NCI-H1694 (cell line): ENCODE measurements at regions not wholly inside any gene's neighbourhood (a gene's known extent, or its start where the extent isn't known, plus 50 kb on each side); places are given as distances from the start of the nearest gene placed in this dataset.

ENCODE experiments used
- DNase-seq: peaks from one replicate; lab custom pipeline; 2025; lab: John Stamatoyannopoulos, UW

DNA sequence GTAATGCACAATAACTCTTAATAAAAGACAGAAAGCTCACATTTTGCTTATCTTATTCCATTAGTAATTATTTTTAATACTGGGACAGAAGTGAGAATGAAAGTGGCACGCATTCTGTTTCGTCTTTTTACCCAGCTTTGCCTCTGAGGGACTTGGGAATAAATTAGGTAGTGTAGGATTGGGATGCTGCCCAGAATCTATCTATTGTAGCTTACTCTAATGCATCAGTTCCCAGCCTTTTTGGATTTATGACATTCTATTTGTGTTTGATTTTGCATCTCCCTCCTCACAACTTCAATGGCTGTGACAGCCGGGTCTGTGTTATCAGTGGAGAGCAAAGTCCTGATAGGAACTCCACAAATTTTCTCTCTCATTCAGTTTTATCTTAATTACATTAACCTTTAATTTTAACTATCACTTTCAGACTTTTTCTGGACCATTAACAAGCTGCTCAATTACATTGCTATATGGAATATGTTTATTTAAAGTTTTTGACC is 62.9 kb upstream of the TULP4 start:
- DNase-seq: no peak

DNA sequence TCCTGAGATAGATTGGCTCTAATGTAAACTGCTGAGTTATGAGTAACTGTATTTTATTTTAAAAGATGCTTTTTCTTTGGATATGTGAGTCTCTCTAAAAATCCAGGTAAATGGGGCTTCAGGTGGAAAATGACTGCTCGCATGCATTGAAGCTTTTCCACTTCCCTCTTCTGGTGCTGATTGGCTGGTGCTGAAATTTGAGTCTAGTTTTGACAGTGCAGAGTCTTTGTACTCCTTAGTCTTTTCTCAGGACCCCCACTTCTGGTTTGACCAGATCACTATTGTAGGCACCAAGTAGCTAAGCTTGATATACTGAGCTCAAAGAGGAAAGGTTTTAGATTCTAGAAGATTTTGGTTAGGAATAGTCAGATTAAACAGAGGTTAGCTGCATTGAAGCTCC is 60.7 kb upstream of the TULP4 start:
- no peak for DNase-seq

DNA sequence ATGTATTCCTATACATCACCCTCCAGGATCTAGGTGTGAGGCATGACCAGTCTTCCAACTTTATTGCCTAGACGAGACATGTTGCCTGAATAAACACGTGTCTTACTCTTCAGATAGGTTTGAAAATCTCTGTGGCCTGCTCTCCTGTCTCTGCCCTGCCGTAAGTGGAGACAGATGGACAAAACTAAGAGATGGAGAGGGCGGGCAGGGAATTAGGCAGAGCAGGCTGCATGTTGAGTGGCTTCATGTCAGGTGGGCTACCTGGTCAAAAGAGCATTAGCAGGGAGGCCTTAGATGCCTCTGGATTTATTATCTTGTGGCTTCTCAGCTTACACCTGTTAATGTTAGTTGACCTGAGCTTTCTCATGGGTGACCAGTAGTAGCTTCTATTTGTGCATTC is 59.0 kb upstream of the TULP4 start:
- no peak for DNase-seq

GRCh38 chr6:158255275-158255988 is 56.8 kb upstream of the TULP4 start:
- no peak for DNase-seq

DNA sequence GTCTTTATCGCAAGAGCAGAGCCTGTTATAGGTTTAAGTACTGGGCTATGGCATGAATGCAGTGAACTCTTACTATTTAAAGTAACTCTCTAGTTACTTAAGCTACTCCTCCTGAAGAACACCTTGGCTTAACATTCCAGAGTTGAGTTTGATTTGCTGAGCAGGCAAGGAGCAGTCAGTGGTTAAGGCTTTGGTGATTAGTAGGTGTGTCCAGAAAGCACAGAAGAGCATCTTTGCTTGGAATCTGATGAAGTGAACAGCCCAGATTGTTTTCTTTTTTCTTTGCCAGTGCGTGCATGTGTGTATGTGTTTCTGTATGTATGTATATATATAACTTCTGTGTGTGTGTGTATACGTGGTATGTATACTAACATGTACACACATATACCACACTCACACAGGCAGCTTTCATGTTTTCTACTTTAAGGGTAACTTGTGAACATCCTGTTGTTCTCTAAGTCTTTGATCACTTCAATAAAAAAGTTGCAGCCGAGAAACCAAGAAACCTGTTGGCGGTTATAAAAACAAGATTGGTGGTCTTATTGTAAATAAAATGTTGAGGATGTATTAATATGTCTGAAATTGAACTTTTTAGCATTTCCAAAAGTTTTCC is 56.2 kb upstream of the TULP4 start:
- DNase-seq: no peak

DNA sequence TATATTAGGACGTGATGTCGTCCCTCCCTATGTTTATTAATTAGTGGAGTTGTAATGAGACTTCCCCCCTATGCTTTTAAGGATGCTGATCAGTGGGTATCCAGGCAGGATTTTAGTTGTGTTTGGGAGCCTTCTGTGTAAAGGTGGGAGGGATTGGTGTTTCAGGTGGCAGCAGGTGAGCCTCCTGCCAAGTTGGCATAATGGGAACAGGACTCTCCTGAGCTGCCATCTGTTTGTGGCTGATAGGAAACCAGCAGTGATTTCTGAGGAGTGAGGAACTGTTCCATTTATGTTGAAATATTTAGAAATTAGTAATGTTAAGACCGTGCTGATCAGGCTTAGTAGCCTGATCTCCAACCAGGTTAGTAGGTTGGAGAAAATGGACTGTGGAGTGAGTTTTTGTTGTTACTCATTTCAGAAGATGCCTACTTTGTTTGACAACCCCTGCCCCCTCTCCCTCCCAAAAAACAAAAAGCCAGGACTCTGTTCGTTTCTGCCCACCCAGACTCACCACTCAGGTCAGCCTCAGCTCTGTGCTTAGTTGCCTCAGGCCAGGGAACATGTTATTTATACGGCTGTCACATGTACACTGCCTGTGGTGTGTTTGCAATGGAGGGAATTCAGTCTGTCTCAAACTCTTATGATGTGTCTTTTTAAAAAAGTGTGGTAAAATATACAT is 55.4 kb upstream of the TULP4 start:
- DNase-seq: peak; percentile 28

GRCh38 chr6:158257425-158257759 is 54.9 kb upstream of the TULP4 start:
- no peak for DNase-seq

GRCh38 chr6:158257781-158258180 is 54.5 kb upstream of the TULP4 start:
- DNase-seq: no peak

DNA sequence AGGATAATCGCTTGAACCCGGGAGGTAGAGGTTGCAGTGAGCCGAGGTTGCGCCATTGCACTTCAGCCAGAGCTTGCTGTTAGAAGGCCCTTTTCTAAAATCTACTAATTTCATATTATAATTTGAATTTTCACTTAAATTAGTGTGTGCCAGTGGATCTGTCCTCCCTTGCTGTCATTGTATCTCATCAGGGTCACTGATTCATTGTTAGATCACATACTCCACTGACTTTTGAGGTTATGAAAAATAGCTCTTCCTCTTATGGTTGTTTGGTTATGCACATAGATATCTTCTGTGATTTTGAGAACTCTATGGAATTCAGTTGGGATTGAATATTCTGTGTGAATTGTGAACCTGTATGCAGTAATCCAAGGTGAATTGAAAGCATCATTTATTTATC is 53.1 kb upstream of the TULP4 start:
- DNase-seq: no peak

DNA sequence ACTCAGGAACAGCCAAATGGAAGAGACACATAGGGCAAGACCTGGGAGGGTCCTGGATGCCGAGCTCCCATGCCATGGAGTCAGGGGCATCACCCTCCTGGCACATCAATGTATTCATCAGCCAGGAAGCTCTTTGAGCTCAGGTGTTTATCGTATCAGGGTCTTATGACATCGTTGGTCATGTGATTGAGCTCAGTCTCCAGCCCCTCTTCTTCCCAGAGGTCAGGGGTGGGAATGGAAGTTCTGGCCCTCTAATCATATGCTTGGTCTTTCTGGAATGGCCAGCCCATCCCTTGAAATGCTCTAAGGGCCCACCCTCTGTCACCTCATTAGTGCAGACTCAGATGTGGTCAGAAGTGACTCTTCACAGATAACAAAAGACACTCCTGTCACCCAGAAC is 52.4 kb upstream of the TULP4 start:
- no peak for DNase-seq

GRCh38 chr6:158262082-158262481 is 50.2 kb upstream of the TULP4 start:
- DNase-seq: no peak
